SU-DHL-6 (cell line): ENCODE measurements at regions not wholly inside any gene's neighbourhood (a gene's known extent, or its start where the extent isn't known, plus 50 kb on each side); places are given as distances from the start of the nearest gene placed in this dataset.

ENCODE experiments used
- H2AFZ ChIP-seq: fragments of 200-600 bp; sonication (generic); 2 replicates; pipeline ENCODE4 v1.6.1; 2014; ENCODE audit warnings: low read depth, mild to moderate bottlenecking, moderate library complexity, mixed read lengths, antibody characterized with exemption, low read length; ENCODE audit not compliant: severe bottlenecking
- H3F3A ChIP-seq: fragments of 200-600 bp; shearing (Covaris generic); 2 replicates; pipeline ENCODE4 v1.6.0; 2016; ENCODE audit warnings: antibody characterized with exemption, mild to moderate bottlenecking; ENCODE audit not compliant: insufficient read depth
- H3K27ac ChIP-seq: fragments of 200-600 bp; sonication (generic); 2 replicates; pipeline ENCODE4 v1.5.1; 2016; ENCODE audit warnings: low read depth, mild to moderate bottlenecking, low read length, moderate library complexity, mixed read lengths
- H3K27me3 ChIP-seq: fragments of 200-600 bp; sonication (generic), shearing (Covaris generic); 2 replicates; pipeline ENCODE4 v1.6.0; 2014; ENCODE audit warnings: mild to moderate bottlenecking, low read length
- H3K36me3 ChIP-seq: fragments of 200-600 bp; sonication (generic); 2 replicates; pipeline ENCODE4 v1.6.1; 2014; ENCODE audit warnings: mild to moderate bottlenecking, low read length, mixed read lengths
- H3K4me2 ChIP-seq: fragments of 300-600, 200-600 bp; shearing (Covaris generic), sonication (generic); 2 replicates; pipeline ENCODE4 v1.6.0; 2014; ENCODE audit warnings: low read length, low read depth, mild to moderate bottlenecking; ENCODE audit not compliant: poor library complexity, severe bottlenecking
- H3K4me3 ChIP-seq: fragments of 200-600 bp; sonication (generic); 2 replicates; pipeline ENCODE4 v1.5.1; 2014; ENCODE audit warnings: antibody characterized with exemption, low read length, mild to moderate bottlenecking, mixed read lengths; ENCODE audit not compliant: insufficient read depth, poor library complexity, severe bottlenecking
- H3K79me2 ChIP-seq: fragments of 200-600 bp; sonication (generic); 2 replicates; pipeline ENCODE4 v1.6.1; 2014; ENCODE audit warnings: mild to moderate bottlenecking, low read length, moderate library complexity; ENCODE audit not compliant: insufficient read depth
- H3K9ac ChIP-seq: fragments of 200-600 bp; sonication (generic); 2 replicates; pipeline ENCODE4 v1.7.0; 2014; ENCODE audit warnings: mild to moderate bottlenecking, low read length
- H3K9me2 ChIP-seq: fragments of 200-600 bp; sonication (generic); replicated peaks from 2 replicates; pipeline ENCODE4 v1.6.1; 2014; ENCODE audit warnings: low read length; ENCODE audit not compliant: insufficient read depth
- H3K9me3 ChIP-seq: fragments of 200-600 bp; sonication (generic); 2 replicates; pipeline ENCODE4 v1.6.1; 2014; ENCODE audit warnings: low read length, mixed read lengths; ENCODE audit not compliant: insufficient read depth
- H4K20me1 ChIP-seq: fragments of 200-600 bp; sonication (generic); 2 replicates; pipeline ENCODE4 v1.6.1; 2014; ENCODE audit warnings: low read depth, mild to moderate bottlenecking, antibody characterized with exemption, low read length, moderate library complexity, mixed read lengths
- CTCF ChIP-seq: fragments of 200-600 bp; sonication (generic); IDR thresholded peaks from one replicate; pipeline ENCODE4 v1.5.1; 2017; ENCODE audit warnings: antibody characterized with exemption, mild to moderate bottlenecking, low read length, moderate library complexity; ENCODE audit not compliant: insufficient read depth, poor library complexity, severe bottlenecking
- EZH2phosphoT487 ChIP-seq: fragments of 200-600 bp; sonication (generic), shearing (Covaris generic); conservative IDR thresholded peaks from 2 replicates; pipeline ENCODE4 v1.6.1; 2018; ENCODE audit warnings: mild to moderate bottlenecking, antibody characterized with exemption, low read length, moderate library complexity, mixed read lengths

- Histone ChIP-seq H3K79me2 (no peaks in the 10 kb centered on the region), H2AFZ (no peak overlapping the region), H3K9ac (no peak overlapping the region), H4K20me1 (no peaks in the 10 kb centered on the region), H3K9me2 (no peaks in the 10 kb centered on the region), H3K4me3 (no peak overlapping the region), H3F3A (no peaks in the 10 kb centered on the region), H3K9me3 (no peaks in the 10 kb centered on the region), H3K4me2 (no peak overlapping the region), H3K27me3 (no peaks in the 10 kb centered on the region; the same call in 1 of the 2 replicates), H3K36me3 (no peaks in the 10 kb centered on the region), H3K27ac (no peak overlapping the region)
- TF ChIP-seq EZH2phosphoT487, result no peak
- TF ChIP-seq CTCF, result no peak
Observed at GRCh38 chr10:113291413-113291812, 261.4 kb upstream of the HABP2 start.

- no peak overlapping the region for H3K27ac ChIP-seq
- H3K36me3 ChIP-seq, result no peaks in the 10 kb centered on the region
- no peak overlapping the region for H2AFZ ChIP-seq
- TF ChIP-seq CTCF (no peak), EZH2phosphoT487 (no peak)
- no peak overlapping the region for H3K4me2 ChIP-seq
- H3K9me2 ChIP-seq, result no peaks in the 10 kb centered on the region
- H3K9ac ChIP-seq, result no peak overlapping the region
- no peak overlapping the region for H3K4me3 ChIP-seq
- H3F3A ChIP-seq, result no peaks in the 10 kb centered on the region
- H3K27me3 ChIP-seq, result no peaks in the 10 kb centered on the region; the same call in 1 of the 2 replicates
- no peaks in the 10 kb centered on the region for H4K20me1 ChIP-seq
- no peaks in the 10 kb centered on the region for H3K9me3 ChIP-seq
- no peaks in the 10 kb centered on the region for H3K79me2 ChIP-seq
Observed at GRCh38 chr10:113292086-113292485, 260.8 kb upstream of the HABP2 start.

- no peaks in the 10 kb centered on the region for H3K27me3 ChIP-seq
- TF ChIP-seq EZH2phosphoT487 (no peak), CTCF (no peak)
- H3K9me3 ChIP-seq, result no peaks in the 10 kb centered on the region
- no peaks in the 10 kb centered on the region for H3K79me2 ChIP-seq
- H3K9ac ChIP-seq, result no peak overlapping the region
- no peaks in the 10 kb centered on the region for H3F3A ChIP-seq
- no peak overlapping the region for H3K4me2 ChIP-seq
- no peak overlapping the region for H2AFZ ChIP-seq
- H4K20me1 ChIP-seq, result no peaks in the 10 kb centered on the region
- no peak overlapping the region for H3K27ac ChIP-seq
- no peaks in the 10 kb centered on the region for H3K36me3 ChIP-seq
- no peak overlapping the region for H3K4me3 ChIP-seq
- no peaks in the 10 kb centered on the region for H3K9me2 ChIP-seq
Observed at GRCh38 chr10:113292743-113293142, 260.1 kb upstream of the HABP2 start.
